ENCODE measurements at regions not wholly inside any gene's neighbourhood (a gene's known extent, or its start where the extent isn't known, plus 50 kb on each side); places are given as distances from the start of the nearest gene placed in this dataset.

- TF ChIP-seq, protein P1, sequence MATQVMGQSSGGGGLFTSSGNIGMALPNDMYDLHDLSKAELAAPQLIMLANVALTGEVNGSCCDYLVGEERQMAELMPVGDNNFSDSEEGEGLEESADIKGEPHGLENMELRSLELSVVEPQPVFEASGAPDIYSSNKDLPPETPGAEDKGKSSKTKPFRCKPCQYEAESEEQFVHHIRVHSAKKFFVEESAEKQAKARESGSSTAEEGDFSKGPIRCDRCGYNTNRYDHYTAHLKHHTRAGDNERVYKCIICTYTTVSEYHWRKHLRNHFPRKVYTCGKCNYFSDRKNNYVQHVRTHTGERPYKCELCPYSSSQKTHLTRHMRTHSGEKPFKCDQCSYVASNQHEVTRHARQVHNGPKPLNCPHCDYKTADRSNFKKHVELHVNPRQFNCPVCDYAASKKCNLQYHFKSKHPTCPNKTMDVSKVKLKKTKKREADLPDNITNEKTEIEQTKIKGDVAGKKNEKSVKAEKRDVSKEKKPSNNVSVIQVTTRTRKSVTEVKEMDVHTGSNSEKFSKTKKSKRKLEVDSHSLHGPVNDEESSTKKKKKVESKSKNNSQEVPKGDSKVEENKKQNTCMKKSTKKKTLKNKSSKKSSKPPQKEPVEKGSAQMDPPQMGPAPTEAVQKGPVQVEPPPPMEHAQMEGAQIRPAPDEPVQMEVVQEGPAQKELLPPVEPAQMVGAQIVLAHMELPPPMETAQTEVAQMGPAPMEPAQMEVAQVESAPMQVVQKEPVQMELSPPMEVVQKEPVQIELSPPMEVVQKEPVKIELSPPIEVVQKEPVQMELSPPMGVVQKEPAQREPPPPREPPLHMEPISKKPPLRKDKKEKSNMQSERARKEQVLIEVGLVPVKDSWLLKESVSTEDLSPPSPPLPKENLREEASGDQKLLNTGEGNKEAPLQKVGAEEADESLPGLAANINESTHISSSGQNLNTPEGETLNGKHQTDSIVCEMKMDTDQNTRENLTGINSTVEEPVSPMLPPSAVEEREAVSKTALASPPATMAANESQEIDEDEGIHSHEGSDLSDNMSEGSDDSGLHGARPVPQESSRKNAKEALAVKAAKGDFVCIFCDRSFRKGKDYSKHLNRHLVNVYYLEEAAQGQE (IDR thresholded peaks at IDR 0.05; ENCODE audit: unreplicated experiment), result no peak
- TF ChIP-seq NANOG (IDR thresholded peaks at IDR 0.05; ENCODE audit: borderline replicate concordance) (no peak), JUNB (IDR thresholded peaks at IDR 0.05; ENCODE audit: unreplicated experiment) (no peak), CREB1 (CRISPR knock-in tag; IDR thresholded peaks at IDR 0.05; ENCODE audit: low read depth) (no peak), EZH2phosphoT487 (IDR thresholded peaks at IDR 0.05; ENCODE audit: unreplicated experiment) (no peak)
Observed at GRCh38 chr10:71909399-71910083, 54.7 kb upstream of the CHST3 start (continued).

DNA sequence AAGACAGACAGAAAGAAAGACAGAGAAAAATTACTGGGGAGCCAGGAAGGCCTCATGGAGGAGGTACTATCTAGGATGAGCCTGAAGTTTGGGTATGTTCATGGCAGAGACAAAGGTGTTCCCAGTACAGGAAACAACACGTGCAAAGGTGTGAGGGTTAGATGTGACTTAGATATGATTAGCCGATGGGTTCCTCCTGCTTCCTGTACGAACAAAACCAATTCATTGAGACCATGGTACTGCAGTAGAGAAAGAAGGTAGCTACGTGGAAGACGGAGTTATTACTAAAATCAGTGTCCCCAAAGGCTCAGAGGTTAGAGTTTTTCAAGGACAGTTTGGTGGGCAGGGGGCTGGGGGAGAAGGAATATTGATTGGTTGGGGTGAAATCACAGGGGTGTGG is 55.2 kb upstream of the CHST3 start:
- no peaks in the 10 kb centered on the region; the same call in 1 of the 2 replicates for H3K9me2 ChIP-seq (ENCODE audit: insufficient read depth)
- no peaks in the 10 kb centered on the region for H3K36me3 ChIP-seq (ENCODE audit: insufficient read depth)
- no peaks in the 10 kb centered on the region for H4K20me1 ChIP-seq (replicated peaks; ENCODE audit: insufficient read depth)
- DNase-seq (ENCODE audit: low spot score) (no peak), ATAC-seq (no peak)
- H3K4me1 ChIP-seq (ENCODE audit: insufficient read depth), result no peaks in the 10 kb centered on the region
- H3K27ac ChIP-seq (ENCODE audit: low read depth), result no peak overlapping the region
- no peak overlapping the region for H3K4me2 ChIP-seq
- no peak overlapping the region for H3K4me3 ChIP-seq
- no peaks in the 10 kb centered on the region for H3F3A ChIP-seq (replicated peaks; ENCODE audit: low read depth)
- no peak overlapping the region for H3K4me3 Mint-ChIP-seq
- no peaks in the 10 kb centered on the region for H3K79me2 ChIP-seq (replicated peaks; ENCODE audit: insufficient read depth)
- H2AFZ ChIP-seq, result no peak overlapping the region
- H3K27ac Mint-ChIP-seq, result no peak overlapping the region
- H3K36me3 Mint-ChIP-seq (ENCODE audit: low read depth), result no peaks in the 10 kb centered on the region
- no peaks in the 10 kb centered on the region for H3K27me3 ChIP-seq (ENCODE audit: insufficient read depth)
- H3K9me3 Mint-ChIP-seq, result peaks cover 4% of the 10 kb centered on the region; the same call in 1 of the 3 replicates
- peaks cover 4% of the 10 kb centered on the region; the same call in 1 of the 3 replicates for H3K4me1 Mint-ChIP-seq
- H3K27me3 Mint-ChIP-seq (ENCODE audit: insufficient read depth, low read depth, poor library complexity), result peaks cover 5% of the 10 kb centered on the region
- TF ChIP-seq NANOG (IDR thresholded peaks at IDR 0.05; ENCODE audit: borderline replicate concordance) (no peak), STAT1 (IDR thresholded peaks at IDR 0.05; ENCODE audit: unreplicated experiment) (no peak), JUNB (IDR thresholded peaks at IDR 0.05; ENCODE audit: unreplicated experiment) (no peak), POLR2AphosphoS5 (IDR thresholded peaks at IDR 0.05; ENCODE audit: low read depth) (no peak), EZH2 (IDR thresholded peaks at IDR 0.05; ENCODE audit: low read depth, unreplicated experiment) (no peak), CREB1 (CRISPR knock-in tag; IDR thresholded peaks at IDR 0.05; ENCODE audit: low read depth) (no peak), ETS1 (IDR thresholded peaks at IDR 0.05) (no peak)
- TF ChIP-seq, protein P2, sequence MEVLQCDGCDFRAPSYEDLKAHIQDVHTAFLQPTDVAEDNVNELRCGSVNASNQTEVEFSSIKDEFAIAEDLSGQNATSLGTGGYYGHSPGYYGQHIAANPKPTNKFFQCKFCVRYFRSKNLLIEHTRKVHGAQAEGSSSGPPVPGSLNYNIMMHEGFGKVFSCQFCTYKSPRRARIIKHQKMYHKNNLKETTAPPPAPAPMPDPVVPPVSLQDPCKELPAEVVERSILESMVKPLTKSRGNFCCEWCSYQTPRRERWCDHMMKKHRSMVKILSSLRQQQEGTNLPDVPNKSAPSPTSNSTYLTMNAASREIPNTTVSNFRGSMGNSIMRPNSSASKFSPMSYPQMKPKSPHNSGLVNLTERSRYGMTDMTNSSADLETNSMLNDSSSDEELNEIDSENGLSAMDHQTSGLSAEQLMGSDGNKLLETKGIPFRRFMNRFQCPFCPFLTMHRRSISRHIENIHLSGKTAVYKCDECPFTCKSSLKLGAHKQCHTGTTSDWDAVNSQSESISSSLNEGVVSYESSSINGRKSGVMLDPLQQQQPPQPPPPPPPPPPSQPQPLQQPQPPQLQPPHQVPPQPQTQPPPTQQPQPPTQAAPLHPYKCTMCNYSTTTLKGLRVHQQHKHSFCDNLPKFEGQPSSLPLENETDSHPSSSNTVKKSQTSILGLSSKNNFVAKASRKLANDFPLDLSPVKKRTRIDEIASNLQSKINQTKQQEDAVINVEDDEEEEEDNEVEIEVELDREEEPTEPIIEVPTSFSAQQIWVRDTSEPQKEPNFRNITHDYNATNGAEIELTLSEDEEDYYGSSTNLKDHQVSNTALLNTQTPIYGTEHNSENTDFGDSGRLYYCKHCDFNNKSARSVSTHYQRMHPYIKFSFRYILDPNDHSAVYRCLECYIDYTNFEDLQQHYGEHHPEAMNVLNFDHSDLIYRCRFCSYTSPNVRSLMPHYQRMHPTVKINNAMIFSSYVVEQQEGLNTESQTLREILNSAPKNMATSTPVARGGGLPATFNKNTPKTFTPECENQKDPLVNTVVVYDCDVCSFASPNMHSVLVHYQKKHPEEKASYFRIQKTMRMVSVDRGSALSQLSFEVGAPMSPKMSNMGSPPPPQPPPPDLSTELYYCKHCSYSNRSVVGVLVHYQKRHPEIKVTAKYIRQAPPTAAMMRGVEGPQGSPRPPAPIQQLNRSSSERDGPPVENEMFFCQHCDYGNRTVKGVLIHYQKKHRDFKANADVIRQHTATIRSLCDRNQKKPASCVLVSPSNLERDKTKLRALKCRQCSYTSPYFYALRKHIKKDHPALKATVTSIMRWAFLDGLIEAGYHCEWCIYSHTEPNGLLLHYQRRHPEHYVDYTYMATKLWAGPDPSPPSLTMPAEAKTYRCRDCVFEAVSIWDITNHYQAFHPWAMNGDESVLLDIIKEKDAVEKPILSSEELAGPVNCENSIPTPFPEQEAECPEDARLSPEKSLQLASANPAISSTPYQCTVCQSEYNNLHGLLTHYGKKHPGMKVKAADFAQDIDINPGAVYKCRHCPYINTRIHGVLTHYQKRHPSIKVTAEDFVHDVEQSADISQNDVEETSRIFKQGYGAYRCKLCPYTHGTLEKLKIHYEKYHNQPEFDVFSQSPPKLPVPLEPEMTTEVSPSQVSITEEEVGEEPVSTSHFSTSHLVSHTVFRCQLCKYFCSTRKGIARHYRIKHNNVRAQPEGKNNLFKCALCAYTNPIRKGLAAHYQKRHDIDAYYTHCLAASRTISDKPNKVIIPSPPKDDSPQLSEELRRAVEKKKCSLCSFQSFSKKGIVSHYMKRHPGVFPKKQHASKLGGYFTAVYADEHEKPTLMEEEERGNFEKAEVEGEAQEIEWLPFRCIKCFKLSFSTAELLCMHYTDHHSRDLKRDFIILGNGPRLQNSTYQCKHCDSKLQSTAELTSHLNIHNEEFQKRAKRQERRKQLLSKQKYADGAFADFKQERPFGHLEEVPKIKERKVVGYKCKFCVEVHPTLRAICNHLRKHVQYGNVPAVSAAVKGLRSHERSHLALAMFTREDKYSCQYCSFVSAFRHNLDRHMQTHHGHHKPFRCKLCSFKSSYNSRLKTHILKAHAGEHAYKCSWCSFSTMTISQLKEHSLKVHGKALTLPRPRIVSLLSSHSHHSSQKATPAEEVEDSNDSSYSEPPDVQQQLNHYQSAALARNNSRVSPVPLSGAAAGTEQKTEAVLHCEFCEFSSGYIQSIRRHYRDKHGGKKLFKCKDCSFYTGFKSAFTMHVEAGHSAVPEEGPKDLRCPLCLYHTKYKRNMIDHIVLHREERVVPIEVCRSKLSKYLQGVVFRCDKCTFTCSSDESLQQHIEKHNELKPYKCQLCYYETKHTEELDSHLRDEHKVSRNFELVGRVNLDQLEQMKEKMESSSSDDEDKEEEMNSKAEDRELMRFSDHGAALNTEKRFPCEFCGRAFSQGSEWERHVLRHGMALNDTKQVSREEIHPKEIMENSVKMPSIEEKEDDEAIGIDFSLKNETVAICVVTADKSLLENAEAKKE (CRISPR knock-in tag; IDR thresholded peaks at IDR 0.05), result no peak
- TF ChIP-seq, protein P3, sequence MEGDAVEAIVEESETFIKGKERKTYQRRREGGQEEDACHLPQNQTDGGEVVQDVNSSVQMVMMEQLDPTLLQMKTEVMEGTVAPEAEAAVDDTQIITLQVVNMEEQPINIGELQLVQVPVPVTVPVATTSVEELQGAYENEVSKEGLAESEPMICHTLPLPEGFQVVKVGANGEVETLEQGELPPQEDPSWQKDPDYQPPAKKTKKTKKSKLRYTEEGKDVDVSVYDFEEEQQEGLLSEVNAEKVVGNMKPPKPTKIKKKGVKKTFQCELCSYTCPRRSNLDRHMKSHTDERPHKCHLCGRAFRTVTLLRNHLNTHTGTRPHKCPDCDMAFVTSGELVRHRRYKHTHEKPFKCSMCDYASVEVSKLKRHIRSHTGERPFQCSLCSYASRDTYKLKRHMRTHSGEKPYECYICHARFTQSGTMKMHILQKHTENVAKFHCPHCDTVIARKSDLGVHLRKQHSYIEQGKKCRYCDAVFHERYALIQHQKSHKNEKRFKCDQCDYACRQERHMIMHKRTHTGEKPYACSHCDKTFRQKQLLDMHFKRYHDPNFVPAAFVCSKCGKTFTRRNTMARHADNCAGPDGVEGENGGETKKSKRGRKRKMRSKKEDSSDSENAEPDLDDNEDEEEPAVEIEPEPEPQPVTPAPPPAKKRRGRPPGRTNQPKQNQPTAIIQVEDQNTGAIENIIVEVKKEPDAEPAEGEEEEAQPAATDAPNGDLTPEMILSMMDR (conservative IDR thresholded peaks at IDR 0.05; ENCODE audit: low read depth in 2 of 2), result no peak

All from GM23338 (cell line).